ENCODE measurements at regions not wholly inside any gene's neighbourhood (a gene's known extent, or its start where the extent isn't known, plus 50 kb on each side); places are given as distances from the start of the nearest gene placed in this dataset.

DNA sequence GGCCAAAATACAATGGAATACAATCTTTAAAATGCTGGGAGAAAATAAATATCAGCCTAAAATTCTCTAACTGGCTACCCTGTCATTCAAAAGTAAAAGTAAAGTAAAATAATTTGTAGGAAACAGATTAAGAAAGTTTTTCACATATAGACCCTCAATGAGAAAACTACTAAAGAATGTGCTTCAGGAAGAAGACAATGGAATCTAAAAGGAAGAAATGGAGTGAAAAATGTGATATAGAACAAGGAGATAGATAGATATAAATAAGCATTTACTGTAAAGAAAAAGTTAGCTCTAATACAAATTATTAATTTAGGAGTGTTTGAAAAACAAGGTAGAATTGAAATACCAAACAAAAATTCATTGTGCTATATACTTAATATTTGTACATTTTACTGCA lies 368.6 kb upstream of the MPDZ start:
- H3K4me1 ChIP-seq, result no peaks in the 10 kb centered on the region
- no peak for DNase-seq
- no peaks in the 10 kb centered on the region for H3K36me3 ChIP-seq
- no peaks in the 10 kb centered on the region for H3K27me3 ChIP-seq
- no peak for TF ChIP-seq CTCF (IDR thresholded peaks at IDR 0.05)
- no peak for TF ChIP-seq POLR2A (IDR thresholded peaks at IDR 0.05)
- no peak overlapping the region for H3K27ac ChIP-seq
- H3K9me3 ChIP-seq, result no peaks in the 10 kb centered on the region
- intact Hi-C loops (cut with DNase I), result no loop called here
- no peak overlapping the region for H3K4me3 ChIP-seq (replicated peaks in 1 of 3)

DNA sequence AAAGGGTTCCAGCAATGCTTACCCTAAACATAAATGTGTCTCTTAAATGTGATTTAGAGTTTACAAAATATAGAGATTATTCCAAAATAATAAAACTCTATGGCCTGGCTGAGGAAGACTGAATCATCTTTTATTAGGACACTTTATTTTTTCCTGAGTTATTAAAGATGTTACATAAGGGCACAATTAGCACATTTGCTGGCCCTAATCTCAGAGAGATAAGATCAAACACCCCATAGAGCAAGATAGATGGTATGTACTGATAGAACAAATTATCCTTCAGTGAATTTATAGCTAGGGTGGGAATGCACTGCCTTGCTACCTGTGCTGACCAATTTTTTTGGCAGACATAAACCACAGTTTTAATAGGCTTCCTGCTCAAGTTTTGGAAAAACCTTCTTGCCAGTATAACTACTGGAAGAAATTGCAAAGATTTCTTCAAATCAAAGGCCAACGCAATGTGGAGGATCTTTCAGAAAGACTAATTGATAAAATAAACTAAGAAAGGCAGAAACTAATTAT lies 367.1 kb upstream of the MPDZ start:
- intact Hi-C loops (cut with DNase I), result no loop called here
- Histone ChIP-seq H3K4me1 (no peaks in the 10 kb centered on the region), H3K9me3 (no peaks in the 10 kb centered on the region), H3K4me3 (replicated peaks in 1 of 3) (no peak overlapping the region), H3K36me3 (no peaks in the 10 kb centered on the region), H3K27me3 (no peaks in the 10 kb centered on the region), H3K27ac (no peak overlapping the region)
- no peak for TF ChIP-seq CTCF (IDR thresholded peaks at IDR 0.05)
- no peak for TF ChIP-seq POLR2A (IDR thresholded peaks at IDR 0.05)
- 89 to 91% methylated on average over 1 of the region's 1 CpG for WGBS, 2 donors
- no peak for DNase-seq

DNA sequence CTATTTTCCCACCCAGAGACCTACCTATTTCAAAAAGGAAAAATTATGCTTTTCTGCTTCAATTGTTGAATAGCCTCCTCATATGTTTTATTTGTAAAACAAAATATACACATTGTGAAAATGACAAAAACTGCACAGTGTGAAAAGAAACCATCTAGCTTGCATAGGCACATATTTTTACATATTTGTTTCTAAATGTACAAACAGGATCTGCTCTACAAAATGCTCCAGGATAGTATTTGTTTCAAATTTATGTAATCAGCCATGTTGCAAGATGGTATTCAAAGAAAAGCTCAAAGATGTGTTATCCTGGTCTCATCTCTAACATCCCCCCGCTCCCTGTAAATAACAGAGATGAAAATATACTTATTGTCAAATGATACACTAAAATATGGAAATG lies 366.1 kb upstream of the MPDZ start:
- H3K36me3 ChIP-seq, result no peaks in the 10 kb centered on the region
- TF ChIP-seq CTCF (IDR thresholded peaks at IDR 0.05) (no peak), POLR2A (IDR thresholded peaks at IDR 0.05) (no peak)
- no peak for DNase-seq
- WGBS, 2 donors, result 96% methylated on average over 1 of the region's 1 CpG
- no peaks in the 10 kb centered on the region for H3K9me3 ChIP-seq
- H3K4me1 ChIP-seq, result no peaks in the 10 kb centered on the region
- H3K27me3 ChIP-seq, result no peaks in the 10 kb centered on the region
- no peak overlapping the region for H3K4me3 ChIP-seq (replicated peaks in 1 of 3)
- no peak overlapping the region for H3K27ac ChIP-seq
- intact Hi-C loops (cut with DNase I), result no loop called here

GRCh38 chr9:13644675-13645074 lies 365.2 kb upstream of the MPDZ start:
- 69 to 81% methylated on average over 1 of the region's 1 CpG for WGBS, 2 donors
- Histone ChIP-seq H3K9me3 (no peaks in the 10 kb centered on the region), H3K36me3 (no peaks in the 10 kb centered on the region), H3K4me3 (replicated peaks in 1 of 3) (no peak overlapping the region), H3K4me1 (no peaks in the 10 kb centered on the region), H3K27me3 (no peaks in the 10 kb centered on the region), H3K27ac (no peak overlapping the region)
- DNase-seq, result no peak
- TF ChIP-seq POLR2A (IDR thresholded peaks at IDR 0.05) (no peak), CTCF (IDR thresholded peaks at IDR 0.05) (no peak)
- intact Hi-C loops (cut with DNase I), result no loop called here

DNA sequence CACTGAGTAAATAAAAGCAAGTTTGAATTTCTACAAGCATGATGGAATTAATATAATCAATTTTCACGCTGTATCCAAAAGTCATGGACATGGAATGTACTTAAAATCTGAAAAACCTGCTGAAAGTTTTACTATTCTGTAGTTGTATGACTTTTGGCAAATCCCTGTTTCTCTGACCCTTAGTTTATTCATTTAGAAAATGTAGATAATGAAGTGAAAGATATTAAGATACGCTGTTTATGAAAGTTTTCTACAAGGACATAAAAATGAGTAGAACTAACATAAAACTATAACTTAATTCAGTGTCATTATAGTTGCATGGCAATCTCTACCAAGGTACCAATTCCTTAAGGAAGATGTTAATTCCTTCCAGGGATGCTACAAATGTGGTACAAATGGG lies 363.2 kb upstream of the MPDZ start:
- Histone ChIP-seq H3K4me1 (no peaks in the 10 kb centered on the region), H3K4me3 (replicated peaks in 1 of 3) (no peak overlapping the region), H3K27ac (no peak overlapping the region), H3K36me3 (no peaks in the 10 kb centered on the region), H3K27me3 (no peaks in the 10 kb centered on the region), H3K9me3 (no peaks in the 10 kb centered on the region)
- no peak for DNase-seq
- WGBS, 2 donors, result 93 to 98% methylated on average over 2 of the region's 2 CpGs
- intact Hi-C loops (cut with DNase I), result no loop called here
- TF ChIP-seq CTCF (IDR thresholded peaks at IDR 0.05) (no peak), POLR2A (IDR thresholded peaks at IDR 0.05) (no peak)

Data from thyroid gland (tissue), 4 donors.